Adrenal gland (tissue), 5 donors: ENCODE measurements at regions not wholly inside any gene's neighbourhood (a gene's known extent, or its start where the extent isn't known, plus 50 kb on each side); places are given as distances from the start of the nearest gene placed in this dataset.

Source experiments
- POLR2A ChIP-seq, 2 donors: fragments of 450-650 bp; IDR thresholded peaks; one replicate each; pipeline ENCODE4 v1.6.1; 2017; ENCODE audit warnings: antibody characterized with exemption in 2 of 2, mild to moderate bottlenecking in 2 of 2, moderate library complexity in 1 of 2
- TF ChIP-seq, protein P1 (sequence below), 6 experiments: fragments of 450-650 bp in 4 of 6; fragments of 200-600 bp in 2 of 6; sonication (generic) in 1 of 6; IDR thresholded peaks; 1 replicate in 5 of 6; 2 replicates in 1 of 6; pipeline versions ENCODE4 v1.5.1 to v1.8.0; 2016 to 2021; ENCODE audit warnings: antibody characterized with exemption in 6 of 6, mild to moderate bottlenecking in 2 of 6, moderate library complexity in 1 of 6
- donor health status: DM: no; HTN: no; CAD: no.

- TF ChIP-seq POLR2A (IDR thresholded peaks at IDR 0.05): no peak
- TF ChIP-seq, protein P1, sequence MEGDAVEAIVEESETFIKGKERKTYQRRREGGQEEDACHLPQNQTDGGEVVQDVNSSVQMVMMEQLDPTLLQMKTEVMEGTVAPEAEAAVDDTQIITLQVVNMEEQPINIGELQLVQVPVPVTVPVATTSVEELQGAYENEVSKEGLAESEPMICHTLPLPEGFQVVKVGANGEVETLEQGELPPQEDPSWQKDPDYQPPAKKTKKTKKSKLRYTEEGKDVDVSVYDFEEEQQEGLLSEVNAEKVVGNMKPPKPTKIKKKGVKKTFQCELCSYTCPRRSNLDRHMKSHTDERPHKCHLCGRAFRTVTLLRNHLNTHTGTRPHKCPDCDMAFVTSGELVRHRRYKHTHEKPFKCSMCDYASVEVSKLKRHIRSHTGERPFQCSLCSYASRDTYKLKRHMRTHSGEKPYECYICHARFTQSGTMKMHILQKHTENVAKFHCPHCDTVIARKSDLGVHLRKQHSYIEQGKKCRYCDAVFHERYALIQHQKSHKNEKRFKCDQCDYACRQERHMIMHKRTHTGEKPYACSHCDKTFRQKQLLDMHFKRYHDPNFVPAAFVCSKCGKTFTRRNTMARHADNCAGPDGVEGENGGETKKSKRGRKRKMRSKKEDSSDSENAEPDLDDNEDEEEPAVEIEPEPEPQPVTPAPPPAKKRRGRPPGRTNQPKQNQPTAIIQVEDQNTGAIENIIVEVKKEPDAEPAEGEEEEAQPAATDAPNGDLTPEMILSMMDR (IDR thresholded peaks at IDR 0.05): no peak
Measured at GRCh38 chr9:22654833-22655232, 208.2 kb downstream of the DMRTA1 start.
